Ovary (tissue), 7 donors: ENCODE measurements at regions not wholly inside any gene's neighbourhood (a gene's known extent, or its start where the extent isn't known, plus 50 kb on each side); places are given as distances from the start of the nearest gene placed in this dataset.
A peak's percentile ranks its signal among the peaks of the same experiment; 100 is the strongest.

Source experiments
- DNase-seq, 5 donors: peaks; one replicate each; pipeline ENCODE4 v3.0.0-alpha.2; 2019 to 2020
- H3K27ac ChIP-seq, 2 donors: fragments of 200-600 bp; one replicate each; pipeline versions ENCODE4 v1.5.1 to v1.8.0; 2019 to 2022
- H3K27me3 ChIP-seq: fragments of 200-600 bp; one replicate; pipeline ENCODE4 v1.8.0; 2022
- H3K36me3 ChIP-seq: fragments of 200-600 bp; sonication (generic); one replicate; pipeline ENCODE4 v1.5.1; 2019
- H3K4me1 ChIP-seq: one replicate; pipeline ENCODE4 v1.8.1; 2013; ENCODE audit warnings: mild to moderate bottlenecking, moderate library complexity; ENCODE audit not compliant: insufficient read depth
- H3K4me3 ChIP-seq: fragments of 200-600 bp; sonication (generic); one replicate; pipeline ENCODE4 v1.5.1; 2017
- H3K9me3 ChIP-seq, 2 donors: fragments of 200-600 bp in 1 of 2; sonication (generic) in 1 of 2; one replicate each; pipeline versions ENCODE4 v1.5.1 to v1.8.1; 2013 to 2019; ENCODE audit warnings: mild to moderate bottlenecking in 1 of 2, moderate library complexity in 1 of 2
- EP300 ChIP-seq: sonication (generic); formaldehyde crosslinking; IDR thresholded peaks from one replicate; pipeline ENCODE4 v1.6.1; 2017; ENCODE audit warnings: antibody characterized with exemption
- POLR2A ChIP-seq: fragments of 450-650 bp; IDR thresholded peaks from one replicate; pipeline ENCODE4 v1.6.1; 2017; ENCODE audit warnings: antibody characterized with exemption, mild to moderate bottlenecking, moderate library complexity
- WGBS, 3 donors: extraction: QIAGEN DNeasy Blood & Tissue Kit in 1 of 3; methylation state at CpG; one replicate each; pipeline versions ENCODE4 v1.1.5 to v1.1.7; 2013 to 2017; 5-methylcytosine and 5-hydroxymethylcytosine counted together
- intact Hi-C, 4 donors: fragments of 100-400 bp; cut with DNase I; formaldehyde crosslinking; loops; one replicate each; pipeline versions ENCODE4 v1.11.0 to v1.15.1; 2022 to 2023
- TF ChIP-seq, protein P1 (sequence below), 3 donors: fragments of 450-650 bp in 2 of 3; fragments of 200-600 bp in 1 of 3; IDR thresholded peaks; one replicate each; pipeline versions ENCODE4 v1.5.1 to v1.8.0; 2016 to 2022; ENCODE audit warnings: antibody characterized with exemption in 3 of 3, mild to moderate bottlenecking in 1 of 3
- donor health status: DM: no; HTN: no; CAD: no; lungs with moderate emphysema.
- donor health status: DM: no; HTN: no; CAD: no.
- donor health status: Bipolar disorder and iron deficiency.
- donor health status: DM: no; HTN: no; CAD: no.
- donor health status: DM: yes; HTN: yes; CAD: no.

DNA sequence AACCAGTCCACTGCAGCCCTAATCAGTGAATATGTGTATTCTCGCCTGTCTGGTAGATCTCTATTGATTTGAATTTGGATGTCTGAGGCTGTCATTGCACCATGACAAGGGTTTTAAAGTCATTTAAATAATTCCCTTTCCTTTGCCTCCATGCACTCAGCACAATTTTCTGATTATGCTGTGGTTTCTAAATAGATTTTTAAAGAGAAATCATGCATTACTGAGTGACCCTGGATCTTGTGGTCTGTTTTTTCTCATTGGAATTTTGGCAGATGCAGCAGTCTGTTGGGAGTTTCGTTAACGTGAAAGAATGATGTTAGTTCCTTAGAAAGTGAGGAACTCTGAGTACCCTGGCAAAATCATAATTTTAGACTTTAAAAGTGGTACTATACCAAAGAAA, 396.0 kb downstream of the LRRC70 start:
- TF ChIP-seq, protein P1, sequence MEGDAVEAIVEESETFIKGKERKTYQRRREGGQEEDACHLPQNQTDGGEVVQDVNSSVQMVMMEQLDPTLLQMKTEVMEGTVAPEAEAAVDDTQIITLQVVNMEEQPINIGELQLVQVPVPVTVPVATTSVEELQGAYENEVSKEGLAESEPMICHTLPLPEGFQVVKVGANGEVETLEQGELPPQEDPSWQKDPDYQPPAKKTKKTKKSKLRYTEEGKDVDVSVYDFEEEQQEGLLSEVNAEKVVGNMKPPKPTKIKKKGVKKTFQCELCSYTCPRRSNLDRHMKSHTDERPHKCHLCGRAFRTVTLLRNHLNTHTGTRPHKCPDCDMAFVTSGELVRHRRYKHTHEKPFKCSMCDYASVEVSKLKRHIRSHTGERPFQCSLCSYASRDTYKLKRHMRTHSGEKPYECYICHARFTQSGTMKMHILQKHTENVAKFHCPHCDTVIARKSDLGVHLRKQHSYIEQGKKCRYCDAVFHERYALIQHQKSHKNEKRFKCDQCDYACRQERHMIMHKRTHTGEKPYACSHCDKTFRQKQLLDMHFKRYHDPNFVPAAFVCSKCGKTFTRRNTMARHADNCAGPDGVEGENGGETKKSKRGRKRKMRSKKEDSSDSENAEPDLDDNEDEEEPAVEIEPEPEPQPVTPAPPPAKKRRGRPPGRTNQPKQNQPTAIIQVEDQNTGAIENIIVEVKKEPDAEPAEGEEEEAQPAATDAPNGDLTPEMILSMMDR (IDR thresholded peaks at IDR 0.05) = no peak
- TF ChIP-seq POLR2A (no peak), EP300 (no peak)
- DNase-seq = no peak
- Histone ChIP-seq H3K4me3 (no peak overlapping the region), H3K36me3 (no peaks in the 10 kb centered on the region), H3K27ac (peak overlapping the region in 1 of 2 donors; percentile 39), H3K27me3 (no peaks in the 10 kb centered on the region), H3K4me1 (peaks cover 4% of the 10 kb centered on the region), H3K9me3 (no peaks in the 10 kb centered on the region)
- 2 to 10% (median 2%) methylated on average over 3 of the region's 3 CpGs for WGBS, 3 donors
- intact Hi-C loops = no loop called here

DNA sequence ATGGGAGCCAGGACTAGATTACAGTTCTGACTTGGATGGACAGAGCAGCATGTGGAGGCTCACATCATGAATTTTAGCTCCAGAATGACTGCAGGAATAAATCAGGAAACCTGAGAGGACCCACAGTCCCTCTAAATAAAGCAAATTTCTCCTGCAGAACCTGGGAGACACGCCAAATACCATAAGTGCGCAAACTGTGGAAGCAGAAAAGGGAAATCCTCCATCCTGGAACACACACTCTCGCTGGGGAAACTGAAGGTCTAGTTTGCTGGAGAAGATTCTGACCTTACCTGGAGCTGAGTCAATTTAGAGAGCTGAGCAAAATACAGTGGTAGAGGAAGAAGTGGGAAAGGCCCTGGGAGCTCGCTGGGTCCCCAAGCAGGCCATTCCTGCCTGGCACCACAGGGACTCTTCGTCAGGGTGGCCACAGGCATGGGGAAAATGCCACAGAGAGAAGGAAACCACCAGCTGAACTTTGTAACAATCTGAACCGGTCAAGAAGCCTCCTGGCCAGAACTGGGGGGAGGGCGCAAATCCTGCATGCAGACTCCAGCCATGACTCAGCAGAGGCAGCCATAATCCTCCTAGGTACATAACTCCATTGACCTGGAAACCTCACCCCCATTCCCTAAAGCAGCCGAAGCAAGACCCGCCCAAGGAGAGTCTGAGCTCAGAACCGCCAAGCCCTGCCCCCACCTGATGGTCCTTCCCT, 390.9 kb downstream of the LRRC70 start:
- intact Hi-C loops = no loop called here
- Histone ChIP-seq H3K36me3 (no peaks in the 10 kb centered on the region), H3K27me3 (no peaks in the 10 kb centered on the region), H3K9me3 (no peaks in the 10 kb centered on the region), H3K4me3 (no peak overlapping the region), H3K4me1 (peaks cover 1% of the 10 kb centered on the region), H3K27ac (no peak overlapping the region)
- 93 to 94% (median 94%) methylated on average over 10 of the region's 10 CpGs for WGBS, 3 donors
- no peak for DNase-seq
- no peak for TF ChIP-seq POLR2A
- TF ChIP-seq EP300 = no peak
- TF ChIP-seq, protein P1 (IDR thresholded peaks at IDR 0.05) = no peak

DNA sequence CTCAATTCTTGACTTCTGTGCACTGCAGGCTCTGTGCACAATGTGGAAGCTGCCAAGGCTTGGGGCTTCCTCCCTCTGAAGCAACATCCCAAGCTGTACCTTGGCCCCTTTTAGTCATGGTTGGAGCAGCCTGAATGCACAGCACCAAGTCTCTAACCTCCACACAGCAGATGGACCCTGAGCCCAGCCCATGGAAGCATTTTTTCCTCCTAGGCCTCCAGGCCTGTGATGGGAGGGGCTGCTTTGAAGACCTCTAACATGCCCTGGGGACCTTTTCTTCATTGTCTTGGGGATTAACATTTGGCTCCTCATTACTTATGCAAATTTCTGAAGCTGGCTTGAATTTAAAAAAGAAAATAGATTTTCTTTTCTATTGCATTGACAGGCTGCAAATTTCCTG, 385.8 kb downstream of the LRRC70 start:
- intact Hi-C loops = no loop called here
- TF ChIP-seq POLR2A (no peak), EP300 (no peak)
- TF ChIP-seq, protein P1 (IDR thresholded peaks at IDR 0.05) = no peak

DNA sequence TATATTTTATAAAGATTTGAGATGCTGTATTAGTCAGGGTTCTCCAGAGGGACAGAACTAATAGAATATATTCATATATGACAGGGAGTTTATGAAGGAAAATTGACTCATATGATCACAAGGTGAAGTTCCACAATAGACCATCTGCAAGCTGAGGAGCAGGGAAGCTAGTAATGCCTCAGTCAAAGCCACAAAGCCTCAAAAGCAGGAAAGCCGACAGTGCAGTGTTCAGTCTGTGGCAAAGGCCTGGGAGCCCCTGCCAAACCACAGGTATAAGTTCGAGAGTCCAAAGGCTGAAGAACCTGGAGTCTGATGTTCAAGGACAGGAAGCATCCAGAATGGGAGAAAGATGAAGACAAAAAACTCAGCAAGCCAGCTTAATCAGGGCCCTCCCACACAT, 382.2 kb downstream of the LRRC70 start:
- Histone ChIP-seq H3K36me3 (no peaks in the 10 kb centered on the region), H3K4me3 (no peak overlapping the region), H3K9me3 (no peaks in the 10 kb centered on the region), H3K27ac (no peak overlapping the region), H3K4me1 (no peaks in the 10 kb centered on the region), H3K27me3 (no peaks in the 10 kb centered on the region)
- no peak for DNase-seq
- 68 to 79% (median 71%) methylated on average over 2 of the region's 2 CpGs for WGBS, 3 donors
- intact Hi-C loops = no loop called here
- TF ChIP-seq, protein P1 (IDR thresholded peaks at IDR 0.05) = no peak
- TF ChIP-seq EP300 = no peak

More for the DNA sequence above, 385.8 kb downstream of the LRRC70 start:
- Histone ChIP-seq H3K9me3 (no peaks in the 10 kb centered on the region), H3K4me3 (no peak overlapping the region), H3K4me1 (no peaks in the 10 kb centered on the region), H3K27me3 (no peaks in the 10 kb centered on the region), H3K36me3 (no peaks in the 10 kb centered on the region), H3K27ac (no peak overlapping the region)
- DNase-seq = no peak
